ENCODE measurements at regions not wholly inside any gene's neighbourhood (a gene's known extent, or its start where the extent isn't known, plus 50 kb on each side); places are given as distances from the start of the nearest gene placed in this dataset.
"Not testable (repeated sequence)": the region's sequence is repeated elsewhere in the genome, so short reads cannot be mapped to it uniquely, and the experiment has no call there.

DNA sequence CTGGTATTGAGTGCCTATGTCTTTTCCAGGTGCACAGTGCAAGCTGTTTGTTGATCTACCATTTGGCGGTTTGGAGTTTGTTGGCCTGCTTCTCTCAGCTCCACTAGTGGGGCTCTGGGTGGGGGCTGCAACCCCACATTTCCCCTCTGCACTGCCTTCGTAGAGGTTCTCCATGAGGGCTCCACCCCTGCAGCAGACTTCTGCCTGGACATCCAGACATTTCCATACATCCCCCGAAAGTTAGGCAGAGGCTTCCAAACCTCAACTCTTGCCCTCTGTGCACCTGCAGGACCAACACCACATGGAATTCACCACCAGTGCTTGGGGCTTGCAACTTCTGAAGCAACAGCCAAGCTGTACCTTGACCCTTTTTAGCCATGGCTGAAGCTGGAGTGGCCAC lies 1024.1 kb downstream of the TMTC2 start:
- H3K27me3 ChIP-seq (ENCODE audit: low read length): no peaks in the 10 kb centered on the region
- no peaks in the 10 kb centered on the region for H4K20me1 ChIP-seq (ENCODE audit: insufficient read depth, low read depth, low read length)
- H3K9ac ChIP-seq (ENCODE audit: low read length): no peak overlapping the region
- no peaks in the 10 kb centered on the region for H3K4me1 ChIP-seq (ENCODE audit: low read length)
- DNase-seq: no peak
- H3K4me3 ChIP-seq (ENCODE audit: low read length): no peak overlapping the region
- no peaks in the 10 kb centered on the region for H3K79me2 ChIP-seq (ENCODE audit: low read length)
- H3K4me2 ChIP-seq (ENCODE audit: low read depth, low read length, poor library complexity, severe bottlenecking): no peak overlapping the region
- no peaks in the 10 kb centered on the region for H3K36me3 ChIP-seq (ENCODE audit: insufficient read depth, low read length)
- H3K9me3 ChIP-seq (ENCODE audit: low read length): peaks cover 18% of the 10 kb centered on the region
- no peaks in the 10 kb centered on the region for H3K9me2 ChIP-seq (replicated peaks; ENCODE audit: insufficient read depth, low read length)
- no peak overlapping the region for H2AFZ ChIP-seq (ENCODE audit: low read length)
- H3K27ac ChIP-seq (ENCODE audit: low read length): no peak overlapping the region

DNA sequence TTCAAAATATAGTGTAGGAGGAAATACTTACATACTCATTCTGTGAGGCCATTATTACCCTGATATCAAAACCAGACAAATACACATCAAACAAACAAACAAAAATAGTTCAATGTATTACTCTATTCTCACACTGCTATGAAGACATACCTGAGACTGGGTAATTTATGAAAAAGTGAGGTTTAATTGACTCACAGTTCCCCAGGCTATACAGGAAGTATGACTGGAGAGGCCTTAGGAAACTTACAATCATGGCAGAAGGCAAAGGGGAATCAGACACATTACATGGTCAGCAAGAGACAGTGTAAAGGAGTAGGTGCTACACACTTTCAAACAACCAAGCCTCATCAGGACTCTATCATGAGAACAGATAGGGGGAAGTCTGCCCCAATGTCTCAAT lies 1023.2 kb downstream of the TMTC2 start:
- no peak overlapping the region for H2AFZ ChIP-seq (ENCODE audit: low read length)
- H3K79me2 ChIP-seq (ENCODE audit: low read length): no peaks in the 10 kb centered on the region
- H3K9me3 ChIP-seq (ENCODE audit: low read length): peaks cover 14% of the 10 kb centered on the region
- no peaks in the 10 kb centered on the region for H3K9me2 ChIP-seq (replicated peaks; ENCODE audit: insufficient read depth, low read length)
- H3K27me3 ChIP-seq (ENCODE audit: low read length): no peaks in the 10 kb centered on the region
- no peaks in the 10 kb centered on the region for H3K36me3 ChIP-seq (ENCODE audit: insufficient read depth, low read length)
- H3K4me3 ChIP-seq (ENCODE audit: low read length): no peak overlapping the region
- H3K4me1 ChIP-seq (ENCODE audit: low read length): no peaks in the 10 kb centered on the region
- no peak overlapping the region for H3K4me2 ChIP-seq (ENCODE audit: low read depth, low read length, poor library complexity, severe bottlenecking)
- H3K9ac ChIP-seq (ENCODE audit: low read length): no peak overlapping the region
- DNase-seq: no peak
- H3K27ac ChIP-seq (ENCODE audit: low read length): no peak overlapping the region
- H4K20me1 ChIP-seq (ENCODE audit: insufficient read depth, low read depth, low read length): no peaks in the 10 kb centered on the region

DNA sequence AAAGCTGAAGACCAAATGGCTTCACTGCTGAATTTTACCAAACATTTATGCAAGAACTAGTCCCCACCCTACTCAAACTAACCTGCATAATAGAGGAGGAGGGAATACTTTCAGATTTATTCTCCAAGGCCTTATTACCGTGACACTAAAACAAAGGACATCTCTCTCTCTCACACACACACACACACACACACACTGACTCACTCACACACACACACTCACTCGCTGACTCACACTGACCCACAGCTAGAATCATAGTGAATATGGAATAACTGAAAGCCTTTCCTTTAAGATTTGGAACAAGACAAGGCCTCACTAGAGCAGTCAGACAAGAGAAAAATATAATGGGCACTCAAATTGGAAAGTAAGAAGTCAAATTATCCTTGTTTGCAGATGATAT lies 1014.1 kb downstream of the TMTC2 start:
- H3K36me3 ChIP-seq (ENCODE audit: insufficient read depth, low read length): no peaks in the 10 kb centered on the region
- H3K9me2 ChIP-seq (replicated peaks; ENCODE audit: insufficient read depth, low read length): no peaks in the 10 kb centered on the region
- no peaks in the 10 kb centered on the region for H3K4me1 ChIP-seq (ENCODE audit: low read length)
- H4K20me1 ChIP-seq (ENCODE audit: insufficient read depth, low read depth, low read length): no peaks in the 10 kb centered on the region
- H3K9me3 ChIP-seq (ENCODE audit: low read length): peaks cover 10% of the 10 kb centered on the region
- no peaks in the 10 kb centered on the region for H3K27me3 ChIP-seq (ENCODE audit: low read length)
- H3K9ac ChIP-seq (ENCODE audit: low read length): no peak overlapping the region
- H3K4me3 ChIP-seq (ENCODE audit: low read length): no peak overlapping the region
- no peak overlapping the region for H3K27ac ChIP-seq (ENCODE audit: low read length)
- no peak overlapping the region for H3K4me2 ChIP-seq (ENCODE audit: low read depth, low read length, poor library complexity, severe bottlenecking)
- H2AFZ ChIP-seq (ENCODE audit: low read length): no peak overlapping the region
- H3K79me2 ChIP-seq (ENCODE audit: low read length): no peaks in the 10 kb centered on the region
- no peak for DNase-seq

DNA sequence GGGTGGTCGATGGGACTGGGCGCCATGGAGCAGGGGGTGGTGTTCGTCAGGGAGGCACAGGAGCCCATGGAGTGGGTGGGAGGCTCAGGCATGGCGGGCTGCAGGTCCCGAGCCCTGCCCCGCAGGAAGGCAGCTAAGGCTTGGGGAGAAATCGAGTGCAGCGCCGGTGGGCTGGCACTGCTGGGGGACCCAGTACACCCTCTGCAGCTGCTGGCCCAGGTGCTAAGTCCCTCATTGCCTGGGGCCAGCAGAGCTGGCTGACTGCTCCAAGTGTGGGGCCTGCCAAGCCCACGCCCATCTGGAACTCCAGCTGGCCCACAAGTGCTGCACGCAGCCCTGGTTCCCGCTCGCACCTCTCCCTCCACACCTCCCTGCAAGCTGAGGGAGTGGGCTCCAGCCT lies 1009.6 kb downstream of the TMTC2 start:
- not testable (repeated sequence) for H2AFZ ChIP-seq (ENCODE audit: low read length); H3K9ac ChIP-seq (ENCODE audit: low read length); H3K4me2 ChIP-seq (ENCODE audit: low read depth, low read length, poor library complexity, severe bottlenecking); H3K79me2 ChIP-seq (ENCODE audit: low read length); H3K4me1 ChIP-seq (ENCODE audit: low read length); H3K4me3 ChIP-seq (ENCODE audit: low read length); DNase-seq; H3K27ac ChIP-seq (ENCODE audit: low read length); H3K9me2 ChIP-seq (replicated peaks; ENCODE audit: insufficient read depth, low read length); H3K36me3 ChIP-seq (ENCODE audit: insufficient read depth, low read length); H4K20me1 ChIP-seq (ENCODE audit: insufficient read depth, low read depth, low read length); H3K27me3 ChIP-seq (ENCODE audit: low read length); H3K9me3 ChIP-seq (ENCODE audit: low read length)

DNA sequence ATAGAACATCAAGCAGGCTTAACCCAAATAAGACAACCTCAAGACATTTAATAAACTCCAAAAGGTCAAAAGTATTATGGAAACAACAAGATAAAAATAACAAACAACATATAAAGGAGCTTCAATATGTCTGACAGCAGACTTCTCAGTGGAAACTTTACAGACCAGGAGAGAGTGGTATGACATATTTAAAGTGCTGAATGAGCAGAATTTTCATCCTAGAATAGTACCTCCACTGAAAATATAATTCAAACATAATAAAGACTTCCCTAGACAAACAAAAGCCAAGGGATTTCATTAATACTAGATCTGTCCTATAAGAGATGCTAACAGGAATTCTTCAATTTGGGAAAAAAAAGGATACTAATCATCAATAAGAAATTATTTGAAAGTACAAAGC lies 1005.0 kb downstream of the TMTC2 start:
- no peak overlapping the region for H2AFZ ChIP-seq (ENCODE audit: low read length)

DNA sequence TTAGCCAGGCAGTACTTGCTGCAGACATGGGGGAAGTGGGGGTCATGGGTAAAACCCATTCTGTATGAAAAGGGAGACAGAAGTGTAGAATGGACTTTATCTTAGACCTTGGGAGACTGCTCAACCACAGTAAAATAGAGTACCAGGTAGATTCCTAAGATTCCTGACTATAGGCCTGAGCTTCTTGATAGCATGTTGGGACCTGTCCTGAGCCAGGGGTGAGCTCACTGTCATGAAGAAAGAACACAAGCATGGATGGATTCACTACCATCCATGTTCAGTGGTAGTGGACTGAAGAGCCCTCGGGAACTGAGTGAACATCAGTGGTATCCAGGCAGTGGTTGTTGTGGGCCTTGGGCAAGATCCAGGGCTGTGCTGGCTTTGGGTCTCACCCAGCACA lies 1003.8 kb downstream of the TMTC2 start:
- H3K9me2 ChIP-seq (replicated peaks; ENCODE audit: insufficient read depth, low read length): no peaks in the 10 kb centered on the region

More for the DNA sequence above, 1005.0 kb downstream of the TMTC2 start:
- H3K4me3 ChIP-seq (ENCODE audit: low read length): no peak overlapping the region
- H4K20me1 ChIP-seq (ENCODE audit: insufficient read depth, low read depth, low read length): no peaks in the 10 kb centered on the region
- H3K9ac ChIP-seq (ENCODE audit: low read length): no peak overlapping the region
- H3K36me3 ChIP-seq (ENCODE audit: insufficient read depth, low read length): no peaks in the 10 kb centered on the region
- no peaks in the 10 kb centered on the region for H3K27me3 ChIP-seq (ENCODE audit: low read length)
- H3K9me2 ChIP-seq (replicated peaks; ENCODE audit: insufficient read depth, low read length): no peaks in the 10 kb centered on the region
- H3K4me1 ChIP-seq (ENCODE audit: low read length): no peaks in the 10 kb centered on the region
- DNase-seq: no peak
- H3K9me3 ChIP-seq (ENCODE audit: low read length): peaks cover 14% of the 10 kb centered on the region
- no peaks in the 10 kb centered on the region for H3K79me2 ChIP-seq (ENCODE audit: low read length)
- no peak overlapping the region for H3K27ac ChIP-seq (ENCODE audit: low read length)
- H3K4me2 ChIP-seq (ENCODE audit: low read depth, low read length, poor library complexity, severe bottlenecking): no peak overlapping the region

DNA sequence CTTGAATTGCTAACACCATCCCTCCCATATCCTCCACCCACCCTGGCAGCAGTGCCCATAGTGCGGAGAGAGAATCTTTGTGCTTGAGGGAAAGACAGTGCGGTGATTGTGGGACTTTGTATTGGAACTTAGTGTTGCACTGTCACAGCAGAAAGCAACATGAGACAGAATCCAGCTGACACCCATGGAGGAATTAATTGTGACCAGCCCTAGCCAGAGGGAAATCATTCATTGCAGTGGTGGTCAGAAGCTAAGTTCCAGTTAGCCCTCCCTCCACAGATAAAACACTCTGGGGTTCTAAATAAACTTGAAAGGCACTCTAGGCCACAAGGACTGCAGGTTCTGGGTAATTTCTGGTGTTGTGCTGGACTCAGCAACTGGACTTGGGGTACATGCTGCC lies 1002.6 kb downstream of the TMTC2 start:
- Histone ChIP-seq H3K36me3 (ENCODE audit: insufficient read depth, low read length) (no peaks in the 10 kb centered on the region), H3K9ac (ENCODE audit: low read length) (no peak overlapping the region), H3K27ac (ENCODE audit: low read length) (no peak overlapping the region), H3K4me3 (ENCODE audit: low read length) (no peak overlapping the region), H3K4me1 (ENCODE audit: low read length) (no peaks in the 10 kb centered on the region), H3K9me3 (ENCODE audit: low read length) (peaks cover 14% of the 10 kb centered on the region), H3K79me2 (ENCODE audit: low read length) (no peaks in the 10 kb centered on the region), H2AFZ (ENCODE audit: low read length) (no peak overlapping the region), H3K9me2 (replicated peaks; ENCODE audit: insufficient read depth, low read length) (no peaks in the 10 kb centered on the region), H4K20me1 (ENCODE audit: insufficient read depth, low read depth, low read length) (no peaks in the 10 kb centered on the region), H3K27me3 (ENCODE audit: low read length) (no peaks in the 10 kb centered on the region), H3K4me2 (ENCODE audit: low read depth, low read length, poor library complexity, severe bottlenecking) (no peak overlapping the region)
- DNase-seq: no peak

More for the DNA sequence above, 1003.8 kb downstream of the TMTC2 start:
- Histone ChIP-seq H4K20me1 (ENCODE audit: insufficient read depth, low read depth, low read length) (no peaks in the 10 kb centered on the region), H3K36me3 (ENCODE audit: insufficient read depth, low read length) (no peaks in the 10 kb centered on the region), H3K4me1 (ENCODE audit: low read length) (no peaks in the 10 kb centered on the region), H3K27ac (ENCODE audit: low read length) (no peak overlapping the region), H3K27me3 (ENCODE audit: low read length) (no peaks in the 10 kb centered on the region), H2AFZ (ENCODE audit: low read length) (no peak overlapping the region), H3K4me3 (ENCODE audit: low read length) (no peak overlapping the region), H3K9ac (ENCODE audit: low read length) (no peak overlapping the region), H3K9me3 (ENCODE audit: low read length) (peaks cover 14% of the 10 kb centered on the region), H3K4me2 (ENCODE audit: low read depth, low read length, poor library complexity, severe bottlenecking) (no peak overlapping the region), H3K79me2 (ENCODE audit: low read length) (no peaks in the 10 kb centered on the region)
- DNase-seq: no peak

DNA sequence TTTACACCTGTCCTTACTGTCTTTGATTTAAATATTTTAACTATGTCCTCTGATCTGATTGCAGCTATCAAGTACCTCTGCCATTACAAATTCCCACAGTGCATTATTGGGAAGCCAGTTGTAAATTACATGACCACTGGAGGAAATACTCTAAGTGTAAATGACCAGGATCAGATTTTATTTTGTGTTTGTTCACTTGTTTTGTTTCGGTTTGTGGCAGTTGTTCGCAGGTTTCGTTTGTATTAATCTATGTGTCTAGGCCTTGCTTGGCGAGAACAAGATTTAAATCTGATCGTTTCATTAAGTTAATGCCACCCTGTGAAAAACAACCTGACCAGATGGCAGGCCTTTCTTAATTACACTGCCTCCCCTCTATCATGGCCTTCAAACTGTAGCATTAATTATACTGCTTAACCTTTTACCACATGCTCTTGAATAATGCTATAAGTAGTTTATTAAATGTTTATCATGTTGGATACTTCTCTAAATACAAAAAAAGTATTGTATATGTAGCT lies 990.1 kb downstream of the TMTC2 start:
- Histone ChIP-seq H3K27ac (ENCODE audit: low read length) (no peak overlapping the region), H3K79me2 (ENCODE audit: low read length) (no peaks in the 10 kb centered on the region), H3K27me3 (ENCODE audit: low read length) (no peaks in the 10 kb centered on the region), H3K4me2 (ENCODE audit: low read depth, low read length, poor library complexity, severe bottlenecking) (no peak overlapping the region), H3K9me2 (replicated peaks; ENCODE audit: insufficient read depth, low read length) (no peaks in the 10 kb centered on the region), H3K9me3 (ENCODE audit: low read length) (peaks cover 6% of the 10 kb centered on the region; the same call in 1 of the 2 replicates), H3K9ac (ENCODE audit: low read length) (no peak overlapping the region), H4K20me1 (ENCODE audit: insufficient read depth, low read depth, low read length) (no peaks in the 10 kb centered on the region), H2AFZ (ENCODE audit: low read length) (no peak overlapping the region), H3K36me3 (ENCODE audit: insufficient read depth, low read length) (no peaks in the 10 kb centered on the region), H3K4me1 (ENCODE audit: low read length) (no peaks in the 10 kb centered on the region), H3K4me3 (ENCODE audit: low read length) (no peak overlapping the region)
- DNase-seq: no peak

DNA sequence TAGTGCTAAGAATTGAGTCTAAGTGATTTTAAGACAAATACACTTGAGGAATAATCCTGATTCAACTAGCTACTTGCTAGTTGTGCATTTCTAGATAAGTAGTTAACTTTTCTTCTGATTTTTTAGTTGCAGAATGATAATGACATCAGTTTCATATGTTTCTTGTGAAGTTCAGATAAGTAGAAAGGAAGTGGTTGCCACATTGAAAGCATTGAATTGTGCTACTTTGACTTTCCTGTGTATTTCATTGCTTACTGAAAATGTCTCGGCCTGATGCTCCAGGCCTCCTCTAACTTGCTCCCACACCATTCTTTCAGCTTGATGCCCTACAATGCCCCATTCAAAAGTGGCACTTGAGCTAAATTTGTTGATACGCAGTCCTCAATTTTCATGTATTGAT lies 980.0 kb downstream of the TMTC2 start:
- Histone ChIP-seq H3K9me2 (replicated peaks; ENCODE audit: insufficient read depth, low read length) (no peaks in the 10 kb centered on the region), H3K9ac (ENCODE audit: low read length) (no peak overlapping the region), H3K4me1 (ENCODE audit: low read length) (no peaks in the 10 kb centered on the region), H3K4me2 (ENCODE audit: low read depth, low read length, poor library complexity, severe bottlenecking) (no peak overlapping the region), H4K20me1 (ENCODE audit: insufficient read depth, low read depth, low read length) (no peaks in the 10 kb centered on the region), H3K4me3 (ENCODE audit: low read length) (no peak overlapping the region), H3K9me3 (ENCODE audit: low read length) (peaks cover 20% of the 10 kb centered on the region), H3K27me3 (ENCODE audit: low read length) (no peaks in the 10 kb centered on the region), H3K79me2 (ENCODE audit: low read length) (no peaks in the 10 kb centered on the region), H2AFZ (ENCODE audit: low read length) (no peak overlapping the region), H3K27ac (ENCODE audit: low read length) (no peak overlapping the region), H3K36me3 (ENCODE audit: insufficient read depth, low read length) (no peaks in the 10 kb centered on the region)
- no peak for DNase-seq
